Inferior parietal cortex (tissue), 1 donor: ENCODE measurements at regions not wholly inside any gene's neighbourhood (a gene's known extent, or its start where the extent isn't known, plus 50 kb on each side); places are given as distances from the start of the nearest gene placed in this dataset.
A peak's percentile ranks its signal among the peaks of the same experiment; 100 is the strongest.
"Not testable (repeated sequence)": the region's sequence is repeated elsewhere in the genome, so short reads cannot be mapped to it uniquely, and the experiment has no call there.

Source experiments
- DNase-seq: peaks from one replicate; pipeline ENCODE4 v3.0.0-alpha.2; 2016; ENCODE audit errors: extremely low spot score

GRCh38 chr6:67237277-67237676 lies 1397.8 kb upstream of the ADGRB3 start:
- DNase-seq, result no peak

- DNase-seq, result no peak
These were observed 1404.0 kb upstream of the ADGRB3 start for GRCh38 chr6:67231092-67231491.

- no peak for DNase-seq
These were observed 1410.1 kb upstream of the ADGRB3 start for GRCh38 chr6:67224989-67225388.

GRCh38 chr6:67221226-67221625 lies 1413.9 kb upstream of the ADGRB3 start:
- DNase-seq, result no peak

GRCh38 chr6:67219346-67219745 lies 1415.7 kb upstream of the ADGRB3 start:
- DNase-seq, result no peak

- no peak for DNase-seq
These were observed 1422.5 kb upstream of the ADGRB3 start for GRCh38 chr6:67212584-67212983.

- no peak for DNase-seq
These were observed 1424.6 kb upstream of the ADGRB3 start for GRCh38 chr6:67210450-67210849.

GRCh38 chr6:67201563-67201962 lies 1433.5 kb upstream of the ADGRB3 start:
- DNase-seq, result no peak

- no peak for DNase-seq
These were observed 1434.3 kb upstream of the ADGRB3 start for GRCh38 chr6:67200626-67201403.

GRCh38 chr6:67199425-67199824 lies 1435.7 kb upstream of the ADGRB3 start:
- no peak for DNase-seq

- no peak for DNase-seq
These were observed 1444.3 kb upstream of the ADGRB3 start for GRCh38 chr6:67190733-67191132.

- DNase-seq, result no peak
These were observed 1450.7 kb upstream of the ADGRB3 start for GRCh38 chr6:67184405-67184804.

- no peak for DNase-seq
These were observed 1460.0 kb upstream of the ADGRB3 start for GRCh38 chr6:67175101-67175500.

GRCh38 chr6:67165606-67166005 lies 1458.6 kb upstream of the EYS start:
- DNase-seq, result no peak

- no peak for DNase-seq
These were observed 1453.8 kb upstream of the EYS start for GRCh38 chr6:67160820-67161219.

- no peak for DNase-seq
These were observed 1434.0 kb upstream of the EYS start for GRCh38 chr6:67141005-67141404.

GRCh38 chr6:67133973-67134372 lies 1426.9 kb upstream of the EYS start:
- DNase-seq, result no peak

GRCh38 chr6:67131827-67132226 lies 1424.8 kb upstream of the EYS start:
- DNase-seq, result peak; percentile 67

- DNase-seq, result no peak
These were observed 1422.8 kb upstream of the EYS start for GRCh38 chr6:67129780-67130179.

GRCh38 chr6:67127041-67127440 lies 1420.0 kb upstream of the EYS start:
- no peak for DNase-seq

GRCh38 chr6:67121115-67121514 lies 1414.1 kb upstream of the EYS start:
- no peak for DNase-seq

- DNase-seq, result no peak
These were observed 1405.1 kb upstream of the EYS start for GRCh38 chr6:67112120-67112519.

GRCh38 chr6:67102743-67103142 lies 1395.7 kb upstream of the EYS start:
- DNase-seq, result no peak

- not testable (repeated sequence) for DNase-seq
These were observed 1388.7 kb upstream of the EYS start for GRCh38 chr6:67095618-67096226.
